H1 (cell line): ENCODE measurements at regions not wholly inside any gene's neighbourhood (a gene's known extent, or its start where the extent isn't known, plus 50 kb on each side); places are given as distances from the start of the nearest gene placed in this dataset.

Experiments
- CTCF ChIA-PET: fragments of 300-600 bp; sonication (Branson Sonifier 250); formaldehyde crosslinking; loops from one replicate; lab custom pipeline; 2021; ENCODE audit not compliant: partially characterized antibody; lab: Charles Lee
- POLR2A ChIA-PET: fragments of 300-600 bp; sonication (Branson Sonifier 250); formaldehyde crosslinking; loops from one replicate; lab custom pipeline; 2021; ENCODE audit warnings: inconsistent platforms; ENCODE audit not compliant: partially characterized antibody; lab: Charles Lee
- DNase-seq, 2 experiments: peaks; one replicate each; pipeline versions ENCODE4 v3.0.0 to v3.0.0-alpha.2; 2010 to 2022; ENCODE audit warnings: low spot score in 2 of 2, low read depth in 1 of 2, mixed read lengths in 1 of 2
- FAIRE-seq: peaks from 2 replicates; lab custom pipeline; 2011; peaks lifted over from hg19 to GRCh38; lab: Jason Lieb, UNC
- H2AFZ ChIP-seq: 2 replicates; pipeline ENCODE4 v1.8.1; 2012; ENCODE audit warnings: low read length, inconsistent platforms
- H2AK5ac ChIP-seq: 2 replicates; pipeline ENCODE4 v1.6.1; 2013; ENCODE audit warnings: low read depth, low read length
- H2BK120ac ChIP-seq: replicated peaks from 2 replicates; pipeline ENCODE3; 2013; ENCODE audit warnings: low read depth, low read length, inconsistent platforms
- H2BK12ac ChIP-seq: 2 replicates; pipeline ENCODE4 v1.6.1; 2013; ENCODE audit warnings: low read depth, low read length
- H2BK15ac ChIP-seq: 2 replicates; pipeline ENCODE4 v1.6.1; 2013; ENCODE audit warnings: low read length
- H2BK20ac ChIP-seq: 2 replicates; pipeline ENCODE4 v1.6.1; 2013; ENCODE audit warnings: low read length
- H2BK5ac ChIP-seq: 2 replicates; pipeline ENCODE4 v1.6.1; 2013; ENCODE audit warnings: low read depth, low read length
- H3K14ac ChIP-seq: 2 replicates; pipeline ENCODE4 v1.6.1; 2013; ENCODE audit warnings: inconsistent platforms; ENCODE audit not compliant: insufficient read length
- H3K18ac ChIP-seq: 2 replicates; pipeline ENCODE4 v1.6.1; 2013; ENCODE audit warnings: low read length; ENCODE audit errors: extremely low read depth
- H3K23ac ChIP-seq: 2 replicates; pipeline ENCODE4 v1.6.1; 2013; ENCODE audit warnings: inconsistent platforms; ENCODE audit not compliant: insufficient read length
- H3K23me2 ChIP-seq: 2 replicates; pipeline ENCODE4 v1.6.1; 2013; ENCODE audit warnings: low read depth, low read length
- H3K27ac ChIP-seq: 2 replicates; pipeline ENCODE4 v1.6.1; 2011; ENCODE audit warnings: low read depth, low read length, inconsistent platforms
- H3K27me3 ChIP-seq, 4 experiments: replicated peaks in 1 of 4; 1 replicate in 1 of 4; 2 replicates in 3 of 4; pipeline versions ENCODE4 v1.6.1 to v1.8.1; 2011 to 2013; ENCODE audit warnings: low read length in 3 of 4, mild to moderate bottlenecking in 3 of 4, inconsistent platforms in 2 of 4, mixed read lengths in 2 of 4, moderate library complexity in 1 of 4; ENCODE audit not compliant: control insufficient read depth in 3 of 4, insufficient read depth in 3 of 4; ENCODE audit errors: extremely low read depth in 1 of 4
- H3K36me3 ChIP-seq, 4 experiments: 2 replicates each; pipeline versions ENCODE4 v1.6.1 to v1.8.1; 2011 to 2013; ENCODE audit warnings: mild to moderate bottlenecking in 4 of 4, low read length in 3 of 4, moderate library complexity in 2 of 4, control low read depth in 1 of 4, inconsistent platforms in 1 of 4; ENCODE audit not compliant: insufficient read depth in 4 of 4, control insufficient read depth in 2 of 4
- H3K4ac ChIP-seq: replicated peaks from 2 replicates; pipeline ENCODE3; 2013; ENCODE audit warnings: low read length, low read depth, mixed read lengths, inconsistent platforms; ENCODE audit not compliant: insufficient read length
- H3K4me1 ChIP-seq, 4 experiments: replicated peaks in 1 of 4; 1 replicate in 1 of 4; 2 replicates in 3 of 4; pipeline versions ENCODE4 v1.6.1 to v1.8.1; 2011 to 2013; ENCODE audit warnings: low read length in 3 of 4, inconsistent platforms in 2 of 4, mixed read lengths in 1 of 4; ENCODE audit not compliant: insufficient read depth in 4 of 4, control insufficient read depth in 3 of 4
- H3K4me2 ChIP-seq, 2 experiments: 2 replicates each; pipeline versions ENCODE4 v1.6.1 to v1.8.1; 2011 to 2013; ENCODE audit warnings: low read depth in 2 of 2, low read length in 2 of 2, control low read depth in 1 of 2, inconsistent platforms in 1 of 2, mild to moderate bottlenecking in 1 of 2; ENCODE audit not compliant: insufficient read depth in 1 of 2
- H3K4me3 ChIP-seq, 4 experiments: fragments of 200-600, 300-600 bp in 1 of 4; sonication (generic), shearing (Covaris generic), sonication (Bioruptor Twin) in 1 of 4; 2 replicates each; pipeline versions ENCODE4 v1.5.1 to v1.8.1; 2011 to 2016; ENCODE audit warnings: low read length in 4 of 4, low read depth in 3 of 4, control low read depth in 2 of 4, inconsistent platforms in 2 of 4, mild to moderate bottlenecking in 2 of 4, mixed read lengths in 1 of 4, moderate library complexity in 1 of 4; ENCODE audit not compliant: insufficient read depth in 2 of 4; ENCODE audit errors: extremely low read depth in 1 of 4
- H3K56ac ChIP-seq: replicated peaks from 2 replicates; pipeline ENCODE3; 2013; ENCODE audit warnings: low read depth, mild to moderate bottlenecking, mixed read lengths, low read length, inconsistent platforms; ENCODE audit not compliant: insufficient read length
- H3K79me1 ChIP-seq: 2 replicates; pipeline ENCODE4 v1.6.1; 2013; ENCODE audit warnings: low read depth, low read length, control low read depth
- H3K79me2 ChIP-seq, 2 experiments: 2 replicates each; pipeline versions ENCODE4 v1.6.1 to v1.8.1; 2012 to 2013; ENCODE audit warnings: low read length in 2 of 2, mild to moderate bottlenecking in 2 of 2, inconsistent platforms in 1 of 2; ENCODE audit not compliant: insufficient read depth in 2 of 2, control insufficient read depth in 1 of 2
- H3K9ac ChIP-seq, 4 experiments: replicated peaks in 1 of 4; 1 replicate in 1 of 4; 2 replicates in 3 of 4; pipeline versions ENCODE4 v1.6.1 to v1.8.1; 2011 to 2013; ENCODE audit warnings: low read depth in 3 of 4, low read length in 3 of 4, control low read depth in 2 of 4, mild to moderate bottlenecking in 2 of 4, moderate library complexity in 2 of 4, inconsistent platforms in 1 of 4; ENCODE audit errors: extremely low read depth in 1 of 4
- H3K9me3 ChIP-seq, 2 experiments: 2 replicates each; pipeline versions ENCODE4 v1.6.1 to v1.8.1; 2012 to 2013; ENCODE audit warnings: mild to moderate bottlenecking in 2 of 2, moderate library complexity in 2 of 2, control low read depth in 1 of 2, inconsistent platforms in 1 of 2, low read depth in 1 of 2, low read length in 1 of 2, mixed read lengths in 1 of 2; ENCODE audit not compliant: insufficient read depth in 2 of 2
- H4K20me1 ChIP-seq, 2 experiments: replicated peaks in 1 of 2; 2 replicates each; pipeline versions ENCODE3 to v1.8.1; 2011 to 2013; ENCODE audit warnings: inconsistent platforms in 2 of 2, low read length in 2 of 2, mild to moderate bottlenecking in 1 of 2; ENCODE audit not compliant: insufficient read depth in 2 of 2, control insufficient read depth in 1 of 2
- H4K5ac ChIP-seq: 2 replicates; pipeline ENCODE4 v1.6.1; 2013; ENCODE audit warnings: low read length, low read depth, mixed read lengths, inconsistent platforms; ENCODE audit not compliant: insufficient read length
- H4K8ac ChIP-seq: 2 replicates; pipeline ENCODE4 v1.8.0; 2013; ENCODE audit warnings: mild to moderate bottlenecking, moderate library complexity, low read length, inconsistent platforms; ENCODE audit not compliant: insufficient read depth; ENCODE audit errors: extremely low read depth
- H4K91ac ChIP-seq: replicated peaks from 2 replicates; pipeline ENCODE3; 2013; ENCODE audit warnings: low read length, mixed read lengths, inconsistent platforms; ENCODE audit not compliant: insufficient read length
- ATF3 ChIP-seq: IDR thresholded peaks from 2 replicates; pipeline ENCODE4 v1.6.1; 2011; ENCODE audit warnings: low read depth, mild to moderate bottlenecking, low read length; ENCODE audit not compliant: insufficient read depth
- E2F6 ChIP-seq: IDR thresholded peaks from 2 replicates; pipeline ENCODE4 v1.6.1; 2012; ENCODE audit warnings: inconsistent platforms
- FOSL1 ChIP-seq: IDR thresholded peaks from 2 replicates; pipeline ENCODE4 v1.6.1; 2011; ENCODE audit warnings: mild to moderate bottlenecking, low read depth, low read length, moderate library complexity; ENCODE audit not compliant: insufficient read depth
- GTF2F1 ChIP-seq: IDR thresholded peaks from 2 replicates; pipeline ENCODE4 v1.6.1; 2012; ENCODE audit warnings: low read depth, low read length, improper control_type of control experiment, borderline replicate concordance
- HDAC2 ChIP-seq, 2 experiments: fragments of 300-600 bp in 1 of 2; sonication (generic) in 1 of 2; IDR thresholded peaks; 2 replicates each; pipeline ENCODE4 v1.6.1; 2011 to 2012; ENCODE audit warnings: low read depth in 2 of 2, low read length in 2 of 2, mild to moderate bottlenecking in 2 of 2, moderate library complexity in 2 of 2, borderline replicate concordance in 1 of 2, inconsistent platforms in 1 of 2
- SAP30 ChIP-seq: fragments of 300-600 bp; sonication (generic); IDR thresholded peaks from 2 replicates; pipeline ENCODE4 v1.7.1; 2012; ENCODE audit warnings: low read length, moderate library complexity, mild to moderate bottlenecking, inconsistent platforms; ENCODE audit not compliant: insufficient read depth, insufficient replicate concordance
- SIRT6 ChIP-seq: IDR thresholded peaks from one replicate; pipeline ENCODE4 v1.7.1; 2012; ENCODE audit warnings: low read length, inconsistent platforms
- SIX5 ChIP-seq: IDR thresholded peaks from 2 replicates; pipeline ENCODE4 v1.6.1; 2011; ENCODE audit warnings: mild to moderate bottlenecking, low read depth, low read length
- SP2 ChIP-seq: IDR thresholded peaks from 2 replicates; pipeline ENCODE4 v1.6.1; 2012; ENCODE audit warnings: mild to moderate bottlenecking, low read length, inconsistent platforms
- WGBS, 2 experiments: shearing (Covaris generic) in 1 of 2; methylation state at CpG; one replicate each; pipeline versions ENCODE4 v1.1.6 to v1.1.7; 2013 to 2015; ENCODE audit warnings: low lambda C conversion rate in 2 of 2, mixed read lengths in 2 of 2, inconsistent platforms in 1 of 2, low coverage in 1 of 2, missing lambda C conversion rate in 1 of 2; ENCODE audit not compliant: insufficient replicate concordance in 2 of 2, insufficient coverage in 1 of 2, insufficient read length in 1 of 2; ENCODE audit errors: extremely low coverage in 1 of 2, missing lambda C conversion rate in 1 of 2; 5-methylcytosine and 5-hydroxymethylcytosine counted together
- TF ChIP-seq, protein P1 (sequence below), 3 experiments: IDR thresholded peaks; 1 replicate in 2 of 3; 2 replicates in 1 of 3; pipeline versions ENCODE4 v1.5.1 to v1.6.1; 2011; ENCODE audit warnings: low read length in 3 of 3, mild to moderate bottlenecking in 3 of 3, inconsistent platforms in 2 of 3, low read depth in 1 of 3, moderate library complexity in 1 of 3; ENCODE audit not compliant: insufficient read depth in 1 of 3; ENCODE audit errors: control extremely low read depth in 1 of 3

- Histone ChIP-seq H3K4ac (no peak overlapping the region), H2AK5ac (no peak overlapping the region), H2BK120ac (no peak overlapping the region), H2BK15ac (no peak overlapping the region), H4K20me1 (no peaks in the 10 kb centered on the region), H2BK5ac (no peak overlapping the region), H3K9me3 (no peaks in the 10 kb centered on the region), H3K79me2 (no peaks in the 10 kb centered on the region), H3K27me3 (no peaks in the 10 kb centered on the region), H3K14ac (no peak overlapping the region), H3K23me2 (no peaks in the 10 kb centered on the region), H4K91ac (no peak overlapping the region), H3K23ac (no peak overlapping the region), H2AFZ (no peak overlapping the region), H3K18ac (no peak overlapping the region), H3K36me3 (no peaks in the 10 kb centered on the region), H2BK12ac (no peak overlapping the region), H2BK20ac (no peak overlapping the region), H3K4me2 (no peak overlapping the region), H3K4me3 (no peak overlapping the region), H3K27ac (no peak overlapping the region), H3K4me1 (0 out of 7 replicates have a peak, but pooled peaks cover 0 to 2% (median 0%) of the 10 kb centered on the region in 4 experiments), H3K9ac (no peak overlapping the region), H3K79me1 (no peaks in the 10 kb centered on the region), H4K5ac (no peak overlapping the region), H3K56ac (no peak overlapping the region), H4K8ac (no peak overlapping the region)
- no peak for FAIRE-seq
- DNase-seq = no peak
- 46% methylated on average over 1 of the region's 1 CpG; no CpG with 5 or more reads in 1 of the 2 experiments for WGBS, 2 experiments
- ChIA-PET CTCF (no interaction called here), POLR2A (no interaction called here)
- TF ChIP-seq FOSL1 (no peak), GTF2F1 (no peak), SAP30 (no peak), SIRT6 (no peak), E2F6 (no peak), SP2 (no peak), HDAC2 (IDR thresholded peaks at IDR 0.05; ENCODE audit: borderline replicate concordance in 1 of 2, low read depth in 2 of 2, low read length in 2 of 2) (no peak), SIX5 (no peak), ATF3 (no peak)
- TF ChIP-seq, protein P1, sequence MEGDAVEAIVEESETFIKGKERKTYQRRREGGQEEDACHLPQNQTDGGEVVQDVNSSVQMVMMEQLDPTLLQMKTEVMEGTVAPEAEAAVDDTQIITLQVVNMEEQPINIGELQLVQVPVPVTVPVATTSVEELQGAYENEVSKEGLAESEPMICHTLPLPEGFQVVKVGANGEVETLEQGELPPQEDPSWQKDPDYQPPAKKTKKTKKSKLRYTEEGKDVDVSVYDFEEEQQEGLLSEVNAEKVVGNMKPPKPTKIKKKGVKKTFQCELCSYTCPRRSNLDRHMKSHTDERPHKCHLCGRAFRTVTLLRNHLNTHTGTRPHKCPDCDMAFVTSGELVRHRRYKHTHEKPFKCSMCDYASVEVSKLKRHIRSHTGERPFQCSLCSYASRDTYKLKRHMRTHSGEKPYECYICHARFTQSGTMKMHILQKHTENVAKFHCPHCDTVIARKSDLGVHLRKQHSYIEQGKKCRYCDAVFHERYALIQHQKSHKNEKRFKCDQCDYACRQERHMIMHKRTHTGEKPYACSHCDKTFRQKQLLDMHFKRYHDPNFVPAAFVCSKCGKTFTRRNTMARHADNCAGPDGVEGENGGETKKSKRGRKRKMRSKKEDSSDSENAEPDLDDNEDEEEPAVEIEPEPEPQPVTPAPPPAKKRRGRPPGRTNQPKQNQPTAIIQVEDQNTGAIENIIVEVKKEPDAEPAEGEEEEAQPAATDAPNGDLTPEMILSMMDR (IDR thresholded peaks at IDR 0.05; ENCODE audit: control extremely low read depth in 1 of 3, insufficient read depth in 1 of 3, low read depth in 1 of 3, low read length in 3 of 3) = no peak
Observed at GRCh38 chr2:51723691-51724090, 691.8 kb upstream of the NRXN1 start.
